ENCODE measurements at regions not wholly inside any gene's neighbourhood (a gene's known extent, or its start where the extent isn't known, plus 50 kb on each side); places are given as distances from the start of the nearest gene placed in this dataset.
"Not testable (repeated sequence)": the region's sequence is repeated elsewhere in the genome, so short reads cannot be mapped to it uniquely, and the experiment has no call there.

GRCh38 chr1:29621826-29622435 lies 385.6 kb downstream of the PTPRU start:
- DNase-seq, result no peak
- Histone ChIP-seq H3K27me3 (replicated peaks; ENCODE audit: control insufficient read depth, insufficient read depth, low read length, poor library complexity, severe bottlenecking) (no peaks in the 10 kb centered on the region), H3K27ac (ENCODE audit: insufficient read depth, low read length, poor library complexity, severe bottlenecking) (no peak overlapping the region), H3K4me1 (ENCODE audit: control insufficient read depth, insufficient read depth, low read length, poor library complexity, severe bottlenecking) (no peaks in the 10 kb centered on the region), H3K36me3 (ENCODE audit: control insufficient read depth, insufficient read depth, low read length) (no peaks in the 10 kb centered on the region), H3K9me3 (ENCODE audit: control insufficient read depth, low read length) (no peaks in the 10 kb centered on the region), H3K4me3 (ENCODE audit: insufficient read depth, low read depth, low read length, poor library complexity, severe bottlenecking) (no peak overlapping the region)

GRCh38 chr1:29620631-29621030 lies 384.3 kb downstream of the PTPRU start:
- Histone ChIP-seq H3K4me3 (ENCODE audit: insufficient read depth, low read depth, low read length, poor library complexity, severe bottlenecking) (no peak overlapping the region), H3K27me3 (replicated peaks; ENCODE audit: control insufficient read depth, insufficient read depth, low read length, poor library complexity, severe bottlenecking) (no peaks in the 10 kb centered on the region), H3K9me3 (ENCODE audit: control insufficient read depth, low read length) (no peaks in the 10 kb centered on the region), H3K36me3 (ENCODE audit: control insufficient read depth, insufficient read depth, low read length) (no peaks in the 10 kb centered on the region), H3K4me1 (ENCODE audit: control insufficient read depth, insufficient read depth, low read length, poor library complexity, severe bottlenecking) (no peaks in the 10 kb centered on the region), H3K27ac (ENCODE audit: insufficient read depth, low read length, poor library complexity, severe bottlenecking) (no peak overlapping the region)
- no peak for DNase-seq

DNA sequence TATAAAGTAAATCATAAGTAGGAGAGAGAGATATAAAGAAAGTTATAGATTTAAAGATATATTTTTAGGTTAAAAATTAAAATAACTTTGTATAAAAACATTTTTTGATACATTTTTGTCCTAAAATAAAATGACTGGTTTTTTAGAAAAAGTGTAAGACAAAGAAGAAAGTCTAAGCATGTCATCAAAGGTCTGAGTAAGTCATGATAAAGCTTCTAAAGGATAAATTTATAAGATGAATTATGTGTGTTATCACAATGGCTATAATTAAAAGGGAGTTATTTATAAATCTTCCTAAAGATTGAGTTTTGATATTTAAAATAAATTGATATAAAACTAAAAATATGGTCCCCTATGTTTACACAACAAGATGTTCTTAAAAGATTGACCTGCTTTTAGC lies 370.9 kb downstream of the PTPRU start:
- Histone ChIP-seq H3K27ac (ENCODE audit: insufficient read depth, low read length, poor library complexity, severe bottlenecking) (no peak overlapping the region), H3K36me3 (ENCODE audit: control insufficient read depth, insufficient read depth, low read length) (no peaks in the 10 kb centered on the region), H3K4me3 (ENCODE audit: insufficient read depth, low read depth, low read length, poor library complexity, severe bottlenecking) (no peak overlapping the region), H3K4me1 (ENCODE audit: control insufficient read depth, insufficient read depth, low read length, poor library complexity, severe bottlenecking) (no peaks in the 10 kb centered on the region), H3K9me3 (ENCODE audit: control insufficient read depth, low read length) (no peaks in the 10 kb centered on the region), H3K27me3 (replicated peaks; ENCODE audit: control insufficient read depth, insufficient read depth, low read length, poor library complexity, severe bottlenecking) (no peaks in the 10 kb centered on the region)
- no peak for DNase-seq

- H3K9me3 ChIP-seq (ENCODE audit: control insufficient read depth, low read length); H3K27me3 ChIP-seq (replicated peaks; ENCODE audit: control insufficient read depth, insufficient read depth, low read length, poor library complexity, severe bottlenecking); H3K4me1 ChIP-seq (ENCODE audit: control insufficient read depth, insufficient read depth, low read length, poor library complexity, severe bottlenecking); DNase-seq; H3K36me3 ChIP-seq (ENCODE audit: control insufficient read depth, insufficient read depth, low read length); H3K27ac ChIP-seq (ENCODE audit: insufficient read depth, low read length, poor library complexity, severe bottlenecking); H3K4me3 ChIP-seq (ENCODE audit: insufficient read depth, low read depth, low read length, poor library complexity, severe bottlenecking): not testable (repeated sequence)
These were observed 368.5 kb downstream of the PTPRU start for GRCh38 chr1:29604796-29605195.

DNA sequence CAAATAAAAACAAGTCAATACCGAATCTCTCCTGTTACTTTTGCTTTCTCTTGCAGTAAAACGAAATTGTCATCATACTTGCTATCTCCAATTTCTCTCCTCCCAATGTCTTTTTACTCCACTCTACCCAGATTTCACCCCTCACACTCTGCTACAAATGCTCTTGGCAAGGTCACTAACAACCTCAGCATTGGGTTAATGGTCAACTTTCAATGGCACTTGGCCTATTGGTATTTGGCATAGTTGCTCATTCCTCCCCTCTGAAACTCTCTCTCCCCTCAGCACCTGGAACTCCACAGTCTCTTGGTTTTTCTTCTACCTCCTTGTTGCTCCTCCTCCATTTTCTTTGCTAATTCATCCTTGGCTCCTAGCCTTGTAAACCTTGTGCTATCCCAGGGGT lies 367.3 kb downstream of the PTPRU start:
- Histone ChIP-seq H3K4me3 (ENCODE audit: insufficient read depth, low read depth, low read length, poor library complexity, severe bottlenecking) (no peak overlapping the region), H3K27me3 (replicated peaks; ENCODE audit: control insufficient read depth, insufficient read depth, low read length, poor library complexity, severe bottlenecking) (no peaks in the 10 kb centered on the region), H3K9me3 (ENCODE audit: control insufficient read depth, low read length) (no peaks in the 10 kb centered on the region), H3K27ac (ENCODE audit: insufficient read depth, low read length, poor library complexity, severe bottlenecking) (no peak overlapping the region), H3K4me1 (ENCODE audit: control insufficient read depth, insufficient read depth, low read length, poor library complexity, severe bottlenecking) (no peaks in the 10 kb centered on the region), H3K36me3 (ENCODE audit: control insufficient read depth, insufficient read depth, low read length) (no peaks in the 10 kb centered on the region)
- DNase-seq, result no peak

DNA sequence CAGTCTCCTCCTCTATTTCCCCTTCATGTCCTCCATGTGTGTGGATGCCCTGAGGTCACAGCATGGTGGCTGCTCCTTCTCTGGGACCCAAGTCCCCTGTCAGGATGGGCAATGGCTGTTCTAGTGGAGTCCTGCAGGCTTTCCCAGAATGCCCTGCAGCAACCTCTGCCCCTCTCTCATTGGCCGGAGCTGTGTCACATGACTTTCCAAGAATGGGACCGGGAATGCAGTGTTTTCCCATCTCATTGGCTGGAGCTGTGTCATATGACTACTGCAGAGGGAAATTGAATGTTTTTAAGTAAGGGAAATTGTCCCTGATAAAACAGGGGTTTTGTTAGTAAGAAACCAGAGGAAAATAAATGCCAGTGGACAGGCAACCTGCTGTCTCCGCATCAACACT lies 365.9 kb downstream of the PTPRU start:
- Histone ChIP-seq H3K36me3 (ENCODE audit: control insufficient read depth, insufficient read depth, low read length) (no peaks in the 10 kb centered on the region), H3K4me1 (ENCODE audit: control insufficient read depth, insufficient read depth, low read length, poor library complexity, severe bottlenecking) (no peaks in the 10 kb centered on the region), H3K27me3 (replicated peaks; ENCODE audit: control insufficient read depth, insufficient read depth, low read length, poor library complexity, severe bottlenecking) (no peaks in the 10 kb centered on the region), H3K27ac (ENCODE audit: insufficient read depth, low read length, poor library complexity, severe bottlenecking) (no peak overlapping the region), H3K4me3 (ENCODE audit: insufficient read depth, low read depth, low read length, poor library complexity, severe bottlenecking) (no peak overlapping the region), H3K9me3 (ENCODE audit: control insufficient read depth, low read length) (no peaks in the 10 kb centered on the region)
- DNase-seq, result no peak

DNA sequence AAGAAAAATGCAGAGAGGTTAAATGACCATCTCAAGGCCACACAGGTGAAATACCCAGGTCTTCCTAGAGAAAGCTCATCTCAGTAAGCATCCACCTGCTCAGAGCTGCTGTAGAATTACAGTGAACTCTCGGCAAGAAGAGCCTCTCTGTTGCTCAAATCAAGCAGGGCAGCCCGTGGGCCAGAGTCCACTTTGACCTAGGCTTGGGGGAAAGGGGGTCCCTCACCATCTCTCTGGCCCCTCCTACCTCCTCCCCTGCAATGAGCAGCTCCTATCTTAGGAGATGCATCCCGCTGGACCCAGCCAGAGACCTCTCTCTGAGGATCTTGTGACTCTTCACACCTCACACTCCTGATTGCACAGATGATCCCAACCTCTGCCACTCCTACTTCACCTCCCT lies 364.7 kb downstream of the PTPRU start:
- no peaks in the 10 kb centered on the region for H3K4me1 ChIP-seq (ENCODE audit: control insufficient read depth, insufficient read depth, low read length, poor library complexity, severe bottlenecking)
- H3K27me3 ChIP-seq (replicated peaks; ENCODE audit: control insufficient read depth, insufficient read depth, low read length, poor library complexity, severe bottlenecking), result no peaks in the 10 kb centered on the region
- no peak for DNase-seq
- H3K9me3 ChIP-seq (ENCODE audit: control insufficient read depth, low read length), result no peaks in the 10 kb centered on the region
- H3K36me3 ChIP-seq (ENCODE audit: control insufficient read depth, insufficient read depth, low read length), result no peaks in the 10 kb centered on the region
- no peak overlapping the region for H3K27ac ChIP-seq (ENCODE audit: insufficient read depth, low read length, poor library complexity, severe bottlenecking)
- H3K4me3 ChIP-seq (ENCODE audit: insufficient read depth, low read depth, low read length, poor library complexity, severe bottlenecking), result no peak overlapping the region

DNA sequence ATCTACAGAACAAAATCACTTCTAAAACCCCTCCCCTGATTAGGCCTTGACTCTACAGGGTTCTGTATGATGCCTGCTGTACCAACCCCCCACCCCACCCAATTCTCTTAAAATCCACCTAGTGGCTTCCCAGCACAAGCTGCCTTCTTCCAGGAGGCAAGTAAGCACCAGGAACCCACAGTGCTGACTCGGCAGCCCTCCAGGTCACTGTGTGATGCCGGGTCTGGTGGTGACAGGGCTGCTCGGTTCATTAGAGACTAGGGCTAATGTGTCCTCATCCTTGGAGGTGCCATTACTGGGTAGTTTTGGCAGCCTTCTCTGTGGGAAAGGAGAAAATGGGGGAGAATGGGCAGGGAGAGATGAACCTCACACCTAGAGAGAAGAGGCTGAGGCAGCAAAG lies 363.5 kb downstream of the PTPRU start:
- H3K27ac ChIP-seq (ENCODE audit: insufficient read depth, low read length, poor library complexity, severe bottlenecking), result no peak overlapping the region
- H3K9me3 ChIP-seq (ENCODE audit: control insufficient read depth, low read length), result no peaks in the 10 kb centered on the region
- no peaks in the 10 kb centered on the region for H3K4me1 ChIP-seq (ENCODE audit: control insufficient read depth, insufficient read depth, low read length, poor library complexity, severe bottlenecking)
- no peak for DNase-seq
- H3K36me3 ChIP-seq (ENCODE audit: control insufficient read depth, insufficient read depth, low read length), result no peaks in the 10 kb centered on the region
- no peaks in the 10 kb centered on the region for H3K27me3 ChIP-seq (replicated peaks; ENCODE audit: control insufficient read depth, insufficient read depth, low read length, poor library complexity, severe bottlenecking)
- no peak overlapping the region for H3K4me3 ChIP-seq (ENCODE audit: insufficient read depth, low read depth, low read length, poor library complexity, severe bottlenecking)

GRCh38 chr1:29599071-29599470 lies 362.7 kb downstream of the PTPRU start:
- H3K27ac ChIP-seq (ENCODE audit: insufficient read depth, low read length, poor library complexity, severe bottlenecking), result no peak overlapping the region
- no peaks in the 10 kb centered on the region for H3K36me3 ChIP-seq (ENCODE audit: control insufficient read depth, insufficient read depth, low read length)
- no peak for DNase-seq
- no peaks in the 10 kb centered on the region for H3K4me1 ChIP-seq (ENCODE audit: control insufficient read depth, insufficient read depth, low read length, poor library complexity, severe bottlenecking)
- H3K27me3 ChIP-seq (replicated peaks; ENCODE audit: control insufficient read depth, insufficient read depth, low read length, poor library complexity, severe bottlenecking), result no peaks in the 10 kb centered on the region
- no peaks in the 10 kb centered on the region for H3K9me3 ChIP-seq (ENCODE audit: control insufficient read depth, low read length)
- no peak overlapping the region for H3K4me3 ChIP-seq (ENCODE audit: insufficient read depth, low read depth, low read length, poor library complexity, severe bottlenecking)

DNA sequence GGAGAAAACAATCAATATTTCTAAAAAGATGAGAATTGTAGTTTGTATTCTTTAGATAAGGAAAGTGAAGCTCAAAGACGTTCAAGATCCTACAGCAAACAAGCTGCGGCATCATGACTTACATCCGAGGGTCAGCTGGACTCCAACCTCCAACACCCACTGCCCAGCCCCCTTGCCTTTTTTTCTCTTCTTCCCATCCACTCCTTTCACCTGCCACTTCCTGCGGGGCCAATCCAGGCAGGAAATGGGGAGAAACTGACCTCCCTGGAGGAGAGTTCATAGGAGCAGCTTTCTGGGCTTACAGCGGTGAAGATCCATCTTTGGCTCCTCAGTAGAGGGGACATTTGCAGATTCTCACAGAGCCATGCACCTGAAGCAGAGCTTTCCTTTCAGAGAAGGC lies 361.5 kb downstream of the PTPRU start:
- Histone ChIP-seq H3K4me1 (ENCODE audit: control insufficient read depth, insufficient read depth, low read length, poor library complexity, severe bottlenecking) (no peaks in the 10 kb centered on the region), H3K27ac (ENCODE audit: insufficient read depth, low read length, poor library complexity, severe bottlenecking) (no peak overlapping the region), H3K9me3 (ENCODE audit: control insufficient read depth, low read length) (no peaks in the 10 kb centered on the region), H3K4me3 (ENCODE audit: insufficient read depth, low read depth, low read length, poor library complexity, severe bottlenecking) (no peak overlapping the region), H3K27me3 (replicated peaks; ENCODE audit: control insufficient read depth, insufficient read depth, low read length, poor library complexity, severe bottlenecking) (no peaks in the 10 kb centered on the region), H3K36me3 (ENCODE audit: control insufficient read depth, insufficient read depth, low read length) (no peaks in the 10 kb centered on the region)
- DNase-seq, result no peak
